OCI-M1 (cell line): ENCODE measurements at regions not wholly inside any gene's neighbourhood (a gene's known extent, or its start where the extent isn't known, plus 50 kb on each side); places are given as distances from the start of the nearest gene placed in this dataset.

Experiments used
- DNase-seq: peaks from one replicate; lab custom pipeline; 2025; lab: John Stamatoyannopoulos, UW

- no peak for DNase-seq
Observed at GRCh38 chr2:139949242-139949972, 1169.2 kb upstream of the NXPH2 start.

- DNase-seq, result peak; percentile 39
Observed at GRCh38 chr2:139946690-139947089, 1166.5 kb upstream of the NXPH2 start.

- DNase-seq, result no peak
Observed at GRCh38 chr2:139940686-139941085, 1160.5 kb upstream of the NXPH2 start.

GRCh38 chr2:139925903-139926302 lies 1145.7 kb upstream of the NXPH2 start:
- peak; percentile 69 for DNase-seq

GRCh38 chr2:139924070-139924469 lies 1143.9 kb upstream of the NXPH2 start:
- DNase-seq, result no peak

GRCh38 chr2:139918982-139919381 lies 1138.8 kb upstream of the NXPH2 start:
- DNase-seq, result no peak

GRCh38 chr2:139917690-139918384 lies 1137.6 kb upstream of the NXPH2 start:
- DNase-seq, result no peak

- DNase-seq, result no peak
Observed at GRCh38 chr2:139916822-139917221, 1136.6 kb upstream of the NXPH2 start.

GRCh38 chr2:139911160-139911559 lies 1131.0 kb upstream of the NXPH2 start:
- no peak for DNase-seq

GRCh38 chr2:139909136-139909535 lies 1128.9 kb upstream of the NXPH2 start:
- no peak for DNase-seq

- no peak for DNase-seq
Observed at GRCh38 chr2:139905624-139906023, 1125.4 kb upstream of the NXPH2 start.

GRCh38 chr2:139891636-139892035 lies 1111.4 kb upstream of the NXPH2 start:
- no peak for DNase-seq

GRCh38 chr2:139885921-139886498 lies 1105.8 kb upstream of the NXPH2 start:
- DNase-seq, result peak; percentile 94

GRCh38 chr2:139876964-139877363 lies 1096.8 kb upstream of the NXPH2 start:
- DNase-seq, result no peak

GRCh38 chr2:139876321-139876720 lies 1096.1 kb upstream of the NXPH2 start:
- DNase-seq, result no peak

GRCh38 chr2:139872503-139872902 lies 1092.3 kb upstream of the NXPH2 start:
- DNase-seq, result no peak

- DNase-seq, result no peak
Observed at GRCh38 chr2:139872032-139872431, 1091.8 kb upstream of the NXPH2 start.

GRCh38 chr2:139867601-139868226 lies 1087.5 kb upstream of the NXPH2 start:
- DNase-seq, result peak; percentile 26

- DNase-seq, result peak; percentile 97
Observed at GRCh38 chr2:139864821-139865302, 1084.7 kb upstream of the NXPH2 start.

- no peak for DNase-seq
Observed at GRCh38 chr2:139854769-139855483, 1074.7 kb upstream of the NXPH2 start.

GRCh38 chr2:139850254-139850890 lies 1070.2 kb upstream of the NXPH2 start:
- DNase-seq, result peak; percentile 96
